GM18873 (cell line): ENCODE measurements at regions not wholly inside any gene's neighbourhood (a gene's known extent, or its start where the extent isn't known, plus 50 kb on each side); places are given as distances from the start of the nearest gene placed in this dataset.
A peak's percentile ranks its signal among the peaks of the same experiment; 100 is the strongest.
"Not testable (repeated sequence)": the region's sequence is repeated elsewhere in the genome, so short reads cannot be mapped to it uniquely, and the experiment has no call there.

Experiments
- ATAC-seq: cut with Tn5 transposase; IDR thresholded peaks from one replicate; pipeline ENCODE4 v1.9.1; 2021; ENCODE audit warnings: mild to moderate bottlenecking, moderate library complexity, moderate number of reproducible peaks; ENCODE audit not compliant: unreplicated experiment, low FRiP score

DNA sequence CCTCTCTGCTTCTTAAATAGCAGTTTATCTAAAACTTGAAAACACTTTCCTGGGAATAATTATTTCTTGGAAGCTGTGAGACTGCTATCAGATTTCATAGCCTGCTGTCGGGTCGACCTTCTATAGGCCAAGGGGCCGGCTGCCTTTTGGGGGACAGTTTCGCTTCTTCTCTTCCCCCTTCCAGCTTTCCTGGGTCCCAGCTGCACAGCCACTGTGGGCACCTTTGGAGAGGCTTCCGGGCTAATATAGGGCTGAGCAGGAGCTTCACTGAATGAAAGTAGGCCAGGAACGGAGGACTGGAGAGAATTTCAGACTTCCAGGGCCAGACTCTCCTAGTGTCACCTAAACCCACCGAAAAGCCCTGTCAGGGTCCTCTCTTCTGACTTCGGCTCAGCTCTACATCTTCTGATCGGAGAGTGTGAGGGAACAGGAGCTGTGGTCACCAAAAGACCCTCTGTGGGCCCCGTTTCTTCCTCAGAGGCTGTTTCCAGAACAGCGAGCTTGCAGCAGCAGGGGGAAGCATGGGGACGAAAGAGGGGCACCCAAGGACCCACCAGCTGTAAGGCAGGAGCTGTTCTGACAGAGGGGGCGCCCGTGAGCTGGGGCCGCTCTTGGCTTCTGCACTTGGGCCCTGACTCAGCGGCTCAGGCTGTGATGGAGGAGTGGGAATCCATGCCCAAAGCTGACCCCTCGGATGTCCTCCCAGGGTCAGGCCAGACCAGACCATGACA is 620.6 kb downstream of the BCOR start:
- no peak for ATAC-seq

DNA sequence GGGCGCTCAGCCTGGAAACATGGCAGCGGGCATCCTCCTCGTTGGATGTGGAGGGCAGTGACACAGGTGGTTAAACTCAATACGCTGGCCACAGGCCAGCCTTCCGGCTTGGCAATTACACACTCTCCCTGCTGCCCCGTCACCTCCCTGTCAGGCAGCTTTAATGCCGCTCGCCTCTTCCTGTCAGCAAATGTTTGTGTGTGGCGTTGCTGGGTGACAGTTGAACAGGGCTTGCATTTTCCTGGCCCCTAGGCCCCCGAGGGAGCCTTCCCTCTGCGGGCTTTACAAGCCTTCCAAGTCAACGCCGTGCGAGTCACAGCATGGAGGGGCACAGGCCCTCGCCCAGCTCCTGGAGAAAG is 620.0 kb downstream of the BCOR start:
- no peak for ATAC-seq

DNA sequence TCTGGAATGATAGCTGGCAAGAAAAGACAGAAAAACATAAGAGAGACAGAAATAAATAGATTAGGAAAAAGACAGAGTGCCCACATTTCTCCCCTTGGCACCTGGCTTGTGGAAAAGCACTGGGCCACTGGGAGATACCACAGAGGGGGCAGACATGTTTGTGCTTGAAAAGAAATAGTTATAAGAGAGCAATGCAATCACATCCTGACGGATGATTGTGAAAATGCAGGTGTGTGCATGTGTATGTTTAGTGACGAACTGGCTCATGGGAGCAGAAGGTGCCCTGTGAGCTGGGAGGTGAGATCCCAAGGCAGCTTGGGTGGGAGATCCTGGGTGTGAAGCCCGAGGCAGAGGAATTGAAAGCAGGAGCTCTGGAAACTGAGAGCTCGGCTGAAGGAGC is 617.9 kb downstream of the BCOR start:
- ATAC-seq: no peak

DNA sequence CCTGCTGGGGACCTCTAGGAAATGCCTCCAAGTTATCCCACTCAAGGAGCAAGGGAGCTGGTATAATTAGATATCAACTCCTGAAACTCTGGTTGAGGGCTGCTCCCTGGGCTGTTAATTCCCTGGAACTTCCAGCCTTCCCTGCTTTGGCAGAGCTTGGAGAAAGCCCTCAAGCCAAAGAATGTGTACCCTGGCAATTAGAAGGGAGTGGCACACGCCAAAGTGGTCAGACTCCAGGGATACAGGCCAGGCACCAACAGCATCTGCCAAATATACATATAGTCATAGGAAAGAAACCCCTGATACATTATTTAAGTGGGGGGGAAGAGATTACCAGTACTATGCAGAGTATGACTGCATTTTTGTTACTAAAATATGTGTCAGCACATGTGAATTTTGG is 616.8 kb downstream of the BCOR start:
- no peak for ATAC-seq

DNA sequence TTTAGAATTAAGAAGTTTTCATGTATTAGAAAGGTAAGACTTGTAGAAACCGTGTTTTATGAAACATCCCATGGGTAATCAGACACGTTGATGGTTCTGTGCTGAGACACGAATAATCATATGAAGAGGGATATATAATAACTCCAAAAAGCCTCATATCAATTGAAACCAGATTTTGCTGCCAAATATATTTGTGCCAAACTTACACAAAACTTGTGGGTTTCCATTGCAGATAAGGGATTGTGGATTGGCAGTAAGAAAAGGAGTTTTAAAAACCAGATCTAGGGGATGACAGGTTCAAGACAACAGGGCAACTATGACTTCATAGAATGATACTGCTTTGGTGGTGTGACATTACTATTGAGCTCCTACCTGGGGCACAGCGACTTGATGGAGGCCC is 616.1 kb downstream of the BCOR start:
- ATAC-seq: no peak

DNA sequence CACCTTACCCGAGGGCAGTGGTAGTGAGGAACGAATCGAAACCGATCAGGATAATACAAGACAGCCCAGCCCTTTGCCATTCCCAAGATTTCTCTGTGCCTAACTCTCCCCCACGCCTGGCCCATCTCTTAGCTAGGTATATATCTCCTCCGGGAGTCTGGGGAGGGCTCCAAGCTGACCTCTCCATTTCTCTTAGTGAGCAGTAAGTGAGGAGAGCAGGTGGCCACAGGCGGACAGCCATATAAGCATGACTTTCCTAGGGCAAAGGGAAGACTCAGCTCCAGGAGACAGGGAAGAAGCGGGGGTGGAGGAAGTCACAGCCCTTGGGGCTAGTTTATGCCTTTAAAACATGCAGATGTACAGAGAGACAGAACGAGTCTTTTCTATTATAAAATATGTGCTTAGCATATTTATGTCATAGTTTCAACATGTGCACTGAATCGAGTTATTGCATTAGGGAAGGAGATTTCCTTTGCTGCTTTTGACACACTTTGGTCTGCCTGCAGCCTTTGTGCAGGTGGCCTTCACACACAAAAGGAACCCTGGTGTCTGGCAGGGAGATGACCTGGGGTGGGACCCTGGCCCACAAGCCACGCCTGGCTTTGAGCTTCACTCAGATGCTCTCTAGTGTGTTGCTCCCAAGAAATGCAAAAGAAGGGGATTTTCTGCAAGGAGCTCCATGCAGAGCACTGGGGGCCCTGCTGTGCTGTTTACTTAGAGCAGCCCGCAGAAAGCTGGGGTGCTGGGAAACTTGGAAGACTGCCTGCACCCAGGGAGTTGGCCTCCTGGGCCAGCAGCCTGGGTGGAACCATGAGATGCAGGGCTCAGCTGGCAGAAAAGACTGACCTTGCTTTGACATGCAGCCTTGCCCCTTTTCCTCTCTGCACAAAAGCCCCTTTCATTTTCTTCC is 613.3 kb downstream of the BCOR start:
- no peak for ATAC-seq

DNA sequence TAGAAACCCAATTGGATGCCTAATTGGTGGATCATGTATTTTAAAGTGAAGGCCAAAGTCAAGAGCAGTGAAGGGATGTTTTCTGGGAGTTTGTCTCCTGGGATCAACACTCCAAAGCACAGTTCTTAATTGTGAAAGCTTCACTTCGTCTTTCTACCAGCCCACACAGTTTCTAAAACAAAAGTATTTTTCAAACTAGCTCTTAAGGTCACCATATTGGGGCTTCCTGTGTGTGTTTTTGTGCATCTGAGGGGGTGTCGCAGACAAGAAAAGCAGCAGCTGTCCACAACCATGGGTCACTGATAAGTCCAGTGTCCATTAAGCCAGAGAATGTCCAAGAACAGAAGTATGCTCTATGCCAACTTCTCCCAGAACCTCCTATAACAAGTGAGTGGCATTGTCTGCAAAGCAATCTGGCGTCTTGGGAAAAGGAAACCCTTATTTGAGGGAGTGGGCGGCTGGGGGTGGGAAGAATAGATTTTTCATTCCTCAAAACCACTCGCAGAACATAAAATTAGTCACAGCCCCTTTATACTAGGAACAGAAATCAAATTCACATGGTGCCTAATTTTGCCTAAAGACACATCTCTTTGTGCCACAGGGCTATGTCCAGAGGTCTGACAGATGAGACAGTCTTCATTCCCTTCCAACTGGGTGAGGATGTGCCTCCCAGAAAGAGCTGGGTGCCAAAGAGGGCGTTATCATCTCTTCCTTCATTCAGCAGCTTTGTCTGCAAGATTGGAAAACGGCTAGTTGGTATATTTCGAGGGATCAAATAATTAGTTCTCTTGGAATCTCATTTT is 610.4 kb downstream of the BCOR start:
- no peak for ATAC-seq

DNA sequence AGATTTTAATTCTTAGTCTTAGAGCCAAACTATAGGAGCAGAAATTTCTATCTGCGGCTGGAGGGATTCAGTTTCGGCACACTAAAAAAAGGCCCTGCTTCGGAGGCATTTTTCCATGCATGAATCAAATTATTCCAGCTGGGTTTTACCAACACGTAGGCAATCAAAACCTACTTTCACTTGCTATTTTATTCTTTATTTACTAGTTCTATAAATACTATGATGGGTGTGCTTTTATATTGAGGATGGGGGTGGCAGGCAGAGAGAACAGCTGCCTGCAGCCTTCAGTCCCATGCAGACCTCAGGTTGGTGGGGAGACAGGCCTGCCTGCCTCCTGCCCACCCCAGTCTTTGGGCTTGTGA is 609.8 kb downstream of the BCOR start:
- no peak for ATAC-seq

DNA sequence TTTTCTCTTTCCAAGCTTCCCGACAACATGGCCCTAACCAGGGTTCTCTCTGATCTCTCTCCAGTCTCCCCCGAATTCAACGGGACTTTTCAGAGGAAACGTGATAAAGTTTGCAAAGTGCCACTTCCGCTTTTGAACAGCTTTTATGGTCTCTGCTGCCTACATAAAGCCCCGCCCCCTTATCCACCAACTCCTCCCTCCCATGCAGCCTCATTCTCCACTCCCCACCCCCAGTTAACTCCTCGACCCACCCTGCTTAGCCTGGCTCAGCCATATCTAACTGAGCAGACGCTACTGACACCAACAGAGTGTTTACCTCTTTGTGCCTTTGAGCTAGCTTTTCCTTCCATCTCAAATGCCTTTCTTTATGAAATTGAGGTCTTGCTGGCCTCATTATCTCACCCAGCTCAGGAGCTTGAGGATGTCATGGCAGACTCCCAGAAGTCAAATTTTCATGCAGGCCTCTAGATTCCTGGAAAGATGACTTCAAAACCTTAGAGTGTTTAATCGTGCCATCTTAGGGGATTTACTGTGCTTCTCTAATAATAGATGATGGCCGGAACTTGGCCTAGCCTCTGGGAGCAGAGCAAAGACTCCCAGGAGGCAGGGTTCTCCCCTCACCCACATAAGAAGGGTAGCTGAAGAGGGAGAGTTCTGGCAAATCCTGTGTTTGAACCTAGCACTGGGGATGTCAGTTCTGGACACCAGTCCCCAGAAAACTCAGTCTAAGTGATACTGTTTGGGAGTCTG is 606.0 kb downstream of the BCOR start:
- ATAC-seq: no peak

DNA sequence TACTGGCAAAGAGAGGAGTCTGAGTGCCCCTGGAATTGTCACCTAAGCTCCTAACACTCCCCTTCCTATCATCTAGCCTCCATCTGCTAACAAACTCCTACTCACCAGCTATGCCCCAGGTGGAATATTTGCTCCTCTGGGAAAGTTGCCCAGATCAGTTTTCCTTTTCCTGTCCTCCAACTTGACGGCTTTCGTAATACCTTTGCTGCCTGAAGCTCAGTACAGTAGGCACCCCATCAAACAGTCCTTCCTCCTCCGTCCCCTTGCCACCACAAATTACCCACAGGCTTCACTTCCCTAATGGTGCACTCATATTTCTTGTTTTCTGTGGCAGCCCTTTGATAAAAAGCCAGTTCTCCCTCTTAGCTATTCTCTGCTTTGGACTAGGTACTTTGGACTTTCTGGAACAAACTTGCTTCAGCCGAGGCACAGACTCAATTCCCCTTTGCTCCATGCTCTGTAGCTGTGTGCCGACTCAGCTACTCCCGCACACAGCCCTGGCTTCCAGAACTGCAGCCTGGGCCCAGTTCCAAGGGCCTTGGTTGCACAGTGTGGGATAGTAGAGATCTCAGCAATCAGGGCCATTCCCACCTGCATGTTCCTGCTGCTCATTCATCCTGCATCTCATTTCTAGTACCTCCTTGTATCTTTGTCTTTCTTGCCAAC is 605.1 kb downstream of the BCOR start:
- ATAC-seq: peak; percentile 59

DNA sequence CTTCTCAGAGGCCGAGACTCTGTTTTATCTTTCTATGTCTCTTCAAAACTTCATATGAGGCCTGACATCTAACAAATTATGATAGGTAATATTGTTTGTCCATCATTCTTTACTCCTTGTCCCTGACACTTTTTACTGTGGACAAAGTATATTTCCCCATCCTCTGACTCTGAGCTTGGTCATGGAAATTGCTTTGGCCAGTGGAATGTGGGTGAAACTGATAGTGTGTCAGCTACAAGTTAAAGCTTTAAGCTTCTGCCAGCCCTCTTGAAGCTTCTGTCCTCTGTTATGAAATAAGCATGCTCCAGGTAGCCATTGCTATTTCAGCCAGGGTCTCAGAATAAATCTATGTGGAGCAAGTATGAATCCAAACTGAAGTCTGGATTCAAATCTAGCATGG is 604.6 kb downstream of the BCOR start:
- ATAC-seq: no peak

DNA sequence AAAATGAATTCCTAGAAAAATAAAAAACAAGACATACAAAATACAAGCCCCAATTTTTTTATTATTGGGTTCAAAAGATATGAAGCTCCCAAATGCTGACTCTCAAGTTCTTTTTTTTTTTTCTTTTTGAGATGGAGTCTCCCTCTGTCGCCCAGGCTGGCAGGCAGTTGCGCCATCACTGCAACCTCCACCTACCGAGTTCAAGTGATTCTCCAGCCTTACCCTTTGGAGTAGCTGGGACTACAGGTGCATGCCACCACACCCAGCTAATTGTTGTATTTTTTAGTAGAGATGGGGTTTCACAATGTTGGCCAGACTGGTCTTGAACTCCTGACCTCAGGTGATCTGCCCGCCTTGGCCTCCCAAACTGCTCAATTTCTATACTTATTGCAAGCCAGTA is 600.6 kb downstream of the BCOR start:
- not testable (repeated sequence) for ATAC-seq

DNA sequence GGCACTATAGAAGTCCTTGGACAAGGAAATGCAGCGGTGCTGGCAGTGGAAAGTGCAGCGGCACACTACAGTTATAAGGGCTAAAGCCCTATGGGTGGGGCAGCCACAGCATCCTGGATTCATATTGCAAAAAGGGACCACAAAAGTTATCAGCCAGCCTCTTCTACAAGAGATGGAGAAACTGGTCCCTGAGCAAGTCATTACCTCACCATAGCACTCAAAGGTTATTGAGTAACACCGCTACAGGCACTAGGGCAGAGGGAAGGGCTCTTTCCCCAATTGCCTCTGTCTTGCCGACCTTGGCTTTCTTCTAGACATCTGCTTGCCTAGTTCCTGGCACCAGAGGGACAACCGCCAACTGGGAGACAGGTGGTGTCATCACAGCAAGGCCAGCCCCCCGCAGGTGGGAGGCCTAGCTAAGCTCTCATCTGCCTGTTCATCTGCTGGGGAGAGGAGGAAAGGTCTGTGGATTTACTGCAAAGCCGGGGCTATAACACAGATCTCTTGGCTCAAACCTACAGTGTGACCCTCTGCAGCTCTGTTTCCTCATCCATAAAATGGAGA is 600.0 kb downstream of the BCOR start:
- no peak for ATAC-seq

DNA sequence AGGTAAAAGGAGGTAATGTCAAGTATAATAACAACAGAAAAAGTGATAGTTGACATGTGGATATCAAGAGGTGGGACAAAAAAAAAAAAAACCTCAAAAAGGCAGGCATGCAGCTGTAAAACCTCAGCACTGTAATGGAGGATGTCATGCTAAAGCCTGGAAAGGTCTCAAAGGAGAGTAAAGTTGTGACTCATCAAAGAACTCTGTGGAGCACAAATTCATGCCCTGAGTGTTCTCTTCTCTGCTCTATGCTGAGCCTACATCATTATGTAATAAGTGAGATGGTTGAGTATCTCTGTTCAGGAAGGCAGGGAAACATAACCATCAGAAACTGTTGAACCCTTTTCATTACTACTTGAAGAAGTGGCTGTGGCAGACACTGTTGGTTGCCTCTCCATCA is 597.8 kb downstream of the BCOR start:
- ATAC-seq: no peak

DNA sequence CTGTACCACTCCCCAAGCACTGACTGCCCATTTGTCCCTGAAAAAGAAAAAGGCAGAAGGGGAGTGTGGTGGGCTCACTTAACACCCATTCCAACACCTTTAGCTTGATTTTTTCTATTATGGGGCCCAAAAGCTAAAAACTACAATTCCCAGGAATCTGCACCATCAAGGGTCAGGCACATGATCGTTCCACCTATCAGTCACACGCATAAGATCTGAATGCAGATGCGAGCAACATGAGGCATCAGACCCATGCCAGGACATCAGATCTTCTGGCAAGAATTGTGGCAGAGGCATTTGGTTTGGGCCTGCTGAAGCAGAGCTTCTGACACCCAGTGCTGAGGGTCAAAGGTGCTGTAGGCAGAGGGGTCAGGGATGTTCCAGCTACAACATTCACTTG is 595.9 kb downstream of the BCOR start:
- ATAC-seq: no peak

DNA sequence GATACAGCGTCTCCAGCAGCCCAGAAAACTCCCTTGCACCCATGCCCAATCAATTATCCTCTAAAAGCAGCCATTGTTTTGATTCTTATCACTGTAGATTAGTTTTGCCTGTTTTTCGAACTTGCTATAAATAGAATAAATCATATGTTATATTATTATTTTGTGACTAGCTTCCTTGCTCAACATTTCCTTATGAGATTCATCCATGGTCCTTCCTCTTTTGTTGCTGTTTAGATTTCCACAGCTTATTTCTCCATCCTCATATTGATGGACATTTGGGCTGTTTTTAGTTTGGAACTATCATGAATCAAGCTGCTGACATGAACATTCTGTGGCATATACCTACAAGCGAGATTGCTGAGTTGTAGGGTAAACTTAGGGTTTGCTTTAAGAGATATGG is 595.3 kb downstream of the BCOR start:
- no peak for ATAC-seq

DNA sequence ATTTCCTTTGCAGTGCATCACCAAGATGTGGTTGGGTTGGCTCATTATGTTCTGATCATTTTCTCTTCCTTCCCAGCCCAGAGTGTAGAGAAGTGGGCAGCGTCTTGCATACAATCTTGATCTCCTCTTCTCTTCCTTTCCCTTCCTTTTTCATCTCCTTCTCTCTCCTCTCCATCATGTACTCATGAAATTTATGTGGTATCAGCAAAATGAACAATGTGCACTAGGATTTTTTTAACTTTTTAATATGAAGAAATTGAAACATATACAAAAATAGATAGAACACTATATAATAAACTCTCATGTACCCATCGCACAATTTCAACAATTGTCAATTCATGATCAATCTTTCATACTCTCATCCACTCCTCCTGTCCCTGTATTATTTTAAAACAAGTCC is 593.5 kb downstream of the BCOR start:
- no peak for ATAC-seq

DNA sequence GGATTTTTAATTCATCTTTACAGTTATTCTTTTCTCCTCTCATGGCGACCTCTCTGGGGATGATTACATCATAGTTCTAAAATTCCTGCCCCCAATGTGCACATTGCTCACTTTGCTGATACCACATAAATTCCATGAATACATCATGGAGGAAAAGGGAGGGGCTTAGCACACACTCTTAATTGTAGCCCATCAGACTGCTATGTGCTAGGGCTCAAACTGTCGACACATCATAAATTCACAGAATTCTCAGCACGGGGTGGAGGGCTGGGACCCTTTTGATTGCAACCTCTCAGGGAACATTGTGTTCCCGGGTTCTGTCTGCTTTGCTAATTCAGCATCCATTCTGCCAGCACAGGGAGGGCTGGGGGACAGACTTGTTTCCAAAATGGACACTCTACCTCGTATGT is 592.9 kb downstream of the BCOR start:
- no peak for ATAC-seq

DNA sequence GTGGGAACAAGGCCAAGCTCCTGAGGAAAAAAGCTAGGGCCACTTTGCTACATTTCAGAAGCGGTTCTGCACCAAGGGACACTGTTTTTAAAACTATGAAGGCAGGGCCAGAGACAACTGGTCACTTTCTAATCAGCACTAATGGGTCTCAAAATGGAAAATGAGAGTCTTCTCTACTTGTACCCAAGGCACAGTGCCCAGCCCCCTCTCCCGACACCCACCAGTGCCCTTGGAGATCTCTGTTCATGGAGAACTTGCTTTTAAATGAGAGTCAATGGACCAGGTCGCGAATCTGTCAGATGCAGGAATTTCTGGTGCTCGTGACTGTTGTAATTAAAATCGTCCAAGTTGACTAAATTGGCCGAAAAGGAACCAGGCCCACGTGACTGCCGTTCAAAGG is 591.6 kb downstream of the BCOR start:
- no peak for ATAC-seq

DNA sequence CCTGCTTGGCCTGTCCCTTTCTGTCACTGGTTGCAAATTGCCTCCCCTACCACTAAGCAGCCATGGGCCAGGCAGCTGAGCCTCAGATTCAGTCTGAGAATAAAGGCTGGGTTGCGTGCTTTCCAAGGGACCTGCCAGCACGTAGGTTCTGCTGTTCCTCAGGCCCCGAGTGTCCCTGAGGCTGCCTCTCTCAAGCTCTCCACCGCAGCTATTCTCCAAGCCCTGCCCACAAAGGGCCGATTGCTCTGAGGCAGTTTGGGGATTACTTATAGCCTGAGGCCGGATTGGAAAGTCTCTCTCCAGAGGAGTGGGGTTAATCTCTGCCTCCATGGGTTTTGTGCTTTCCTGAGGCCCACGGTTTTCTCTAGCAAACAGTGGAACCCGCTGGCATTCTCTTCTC is 590.7 kb downstream of the BCOR start:
- ATAC-seq: no peak
